ENCODE measurements at regions not wholly inside any gene's neighbourhood (a gene's known extent, or its start where the extent isn't known, plus 50 kb on each side); places are given as distances from the start of the nearest gene placed in this dataset.
"Not testable (repeated sequence)": the region's sequence is repeated elsewhere in the genome, so short reads cannot be mapped to it uniquely, and the experiment has no call there.

- DNase-seq (ENCODE audit: low read depth), result no peak
Observed at GRCh38 chr11:34001557-34002064, 49.9 kb upstream of the CAPRIN1 start.

- no peak for DNase-seq (ENCODE audit: low read depth)
Observed at GRCh38 chr11:33999393-33999792, 52.1 kb upstream of the CAPRIN1 start.

GRCh38 chr11:33997584-33998251, 53.8 kb upstream of the CAPRIN1 start:
- DNase-seq (ENCODE audit: low read depth), result no peak

GRCh38 chr11:33996498-33997454, 54.8 kb upstream of the CAPRIN1 start:
- DNase-seq (ENCODE audit: low read depth), result peak; percentile 60

- no peak for DNase-seq (ENCODE audit: low read depth)
Observed at GRCh38 chr11:33994937-33995336, 56.6 kb upstream of the CAPRIN1 start.

GRCh38 chr11:33991136-33991535, 60.4 kb upstream of the CAPRIN1 start:
- DNase-seq (ENCODE audit: low read depth), result not testable (repeated sequence)

GRCh38 chr11:33990131-33990530, 61.4 kb upstream of the CAPRIN1 start:
- not testable (repeated sequence) for DNase-seq (ENCODE audit: low read depth)

- DNase-seq (ENCODE audit: low read depth), result no peak
Observed at GRCh38 chr11:33989461-33989860, 62.1 kb upstream of the CAPRIN1 start.

- no peak for DNase-seq (ENCODE audit: low read depth)
Observed at GRCh38 chr11:33988586-33989370, 62.8 kb upstream of the CAPRIN1 start.

- peak; percentile 54 for DNase-seq (ENCODE audit: low read depth)
Observed at GRCh38 chr11:33987975-33988580, 63.5 kb upstream of the CAPRIN1 start.

- no peak for DNase-seq (ENCODE audit: low read depth)
Observed at GRCh38 chr11:33987545-33987944, 64.0 kb upstream of the CAPRIN1 start.

- not testable (repeated sequence) for DNase-seq (ENCODE audit: low read depth)
Observed at GRCh38 chr11:33986597-33987501, 64.7 kb upstream of the CAPRIN1 start.

- DNase-seq (ENCODE audit: low read depth), result no peak
Observed at GRCh38 chr11:33984682-33985389, 66.7 kb upstream of the CAPRIN1 start.

- no peak for DNase-seq (ENCODE audit: low read depth)
Observed at GRCh38 chr11:33982661-33983060, 68.9 kb upstream of the CAPRIN1 start.

- DNase-seq (ENCODE audit: low read depth), result no peak
Observed at GRCh38 chr11:33980897-33981296, 70.6 kb upstream of the CAPRIN1 start.

- DNase-seq (ENCODE audit: low read depth), result no peak
Observed at GRCh38 chr11:33978376-33978775, 73.2 kb upstream of the CAPRIN1 start.

GRCh38 chr11:33977676-33978075, 73.9 kb upstream of the CAPRIN1 start:
- no peak for DNase-seq (ENCODE audit: low read depth)

GRCh38 chr11:33976495-33977199, 74.9 kb upstream of the CAPRIN1 start:
- DNase-seq (ENCODE audit: low read depth), result no peak

GRCh38 chr11:33974804-33975203, 76.7 kb upstream of the CAPRIN1 start:
- DNase-seq (ENCODE audit: low read depth), result no peak

All from stimulated activated CD8-positive, alpha-beta memory T cell treated with anti-CD3 and anti-CD28 coated beads, Interleukin-12 subunit alpha, Interleukin-12 subunit beta, amount 100 ng/mL, for 1 hour (primary cell).